Kidney (tissue), 13 donors: ENCODE measurements at regions not wholly inside any gene's neighbourhood (a gene's known extent, or its start where the extent isn't known, plus 50 kb on each side); places are given as distances from the start of the nearest gene placed in this dataset.

Source experiments
- DNase-seq, 5 donors: peaks; one replicate each; pipeline ENCODE4 v3.0.0-alpha.2; 2013 to 2020
- FAIRE-seq: peaks from 2 replicates; lab custom pipeline; 2012; peaks lifted over from hg19 to GRCh38; lab: Jason Lieb, UNC
- H3K27ac ChIP-seq, 2 donors: one replicate each; pipeline ENCODE4 v1.7.0; 2013; ENCODE audit warnings: low read depth in 2 of 2, low read length in 2 of 2, inconsistent platforms in 1 of 2
- H3K27me3 ChIP-seq: one replicate; pipeline ENCODE4 v1.7.1; 2013; ENCODE audit warnings: low read length, inconsistent platforms; ENCODE audit not compliant: control insufficient read depth, insufficient read depth
- H3K36me3 ChIP-seq, 3 donors: one replicate each; pipeline versions ENCODE4 v1.7.0 to v1.7.1; 2013; ENCODE audit warnings: low read length in 3 of 3, control low read depth in 1 of 3, inconsistent platforms in 1 of 3; ENCODE audit not compliant: insufficient read depth in 3 of 3, control insufficient read depth in 2 of 3
- H3K4me1 ChIP-seq, 3 donors: one replicate each; pipeline versions ENCODE4 v1.7.0 to v1.7.1; 2013; ENCODE audit warnings: low read length in 3 of 3, inconsistent platforms in 1 of 3, low read depth in 1 of 3; ENCODE audit not compliant: control insufficient read depth in 2 of 3, insufficient read depth in 2 of 3
- H3K4me3 ChIP-seq, 3 donors: one replicate each; pipeline versions ENCODE4 v1.7.0 to v1.8.1; 2013; ENCODE audit warnings: low read length in 3 of 3, control low read depth in 1 of 3, inconsistent platforms in 1 of 3
- H3K9ac ChIP-seq, 3 donors: one replicate each; pipeline versions ENCODE4 v1.7.0 to v1.7.1; 2013; ENCODE audit warnings: low read length in 3 of 3, control low read depth in 1 of 3, inconsistent platforms in 1 of 3
- H3K9me3 ChIP-seq, 3 donors: one replicate each; pipeline versions ENCODE4 v1.7.0 to v1.7.1; 2013; ENCODE audit warnings: low read length in 3 of 3, control low read depth in 1 of 3, inconsistent platforms in 1 of 3; ENCODE audit not compliant: control insufficient read depth in 2 of 3, insufficient read depth in 1 of 3
- intact Hi-C: fragments of 100-400 bp; cut with DNase I; formaldehyde crosslinking; loops from one replicate; pipeline ENCODE4 v1.11.1; 2022
- TF ChIP-seq, protein P1 (sequence below): IDR thresholded peaks from 3 replicates; pipeline ENCODE4 v1.5.1; 2012; ENCODE audit warnings: mild to moderate bottlenecking, moderate library complexity, borderline replicate concordance; ENCODE audit not compliant: insufficient read depth; ENCODE audit errors: extremely low read depth
- donor health status: control.
- donor health status: control.
- donor health status: control.
- donor health status: control.
- donor health status: control.
- donor health status: DM: yes; HTN: yes; CAD: no.
- donor health status: Normal renal cell carcinoma (clear cell type).

DNA sequence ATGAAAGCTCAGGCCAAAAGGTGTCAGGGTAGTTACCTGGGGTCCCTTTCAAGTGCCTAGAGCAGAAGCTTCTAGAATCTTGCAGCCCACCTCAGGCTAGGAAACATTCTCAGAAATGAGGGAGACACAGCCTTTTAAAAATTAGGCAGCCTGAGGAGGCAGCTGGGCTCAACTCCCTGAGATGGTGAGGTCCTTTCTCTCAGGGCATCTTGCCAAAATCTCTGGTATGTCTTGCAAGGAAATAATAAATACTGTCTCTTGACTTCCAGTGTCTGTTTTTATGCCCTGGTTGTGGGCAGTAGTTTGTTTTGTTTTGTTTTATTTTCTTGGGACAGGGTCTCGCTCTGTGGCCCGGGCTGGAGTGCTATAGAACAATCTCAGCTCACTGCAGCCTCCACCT, 100.9 kb upstream of the APC start:
- intact Hi-C loops: no loop called here
- TF ChIP-seq, protein P1, sequence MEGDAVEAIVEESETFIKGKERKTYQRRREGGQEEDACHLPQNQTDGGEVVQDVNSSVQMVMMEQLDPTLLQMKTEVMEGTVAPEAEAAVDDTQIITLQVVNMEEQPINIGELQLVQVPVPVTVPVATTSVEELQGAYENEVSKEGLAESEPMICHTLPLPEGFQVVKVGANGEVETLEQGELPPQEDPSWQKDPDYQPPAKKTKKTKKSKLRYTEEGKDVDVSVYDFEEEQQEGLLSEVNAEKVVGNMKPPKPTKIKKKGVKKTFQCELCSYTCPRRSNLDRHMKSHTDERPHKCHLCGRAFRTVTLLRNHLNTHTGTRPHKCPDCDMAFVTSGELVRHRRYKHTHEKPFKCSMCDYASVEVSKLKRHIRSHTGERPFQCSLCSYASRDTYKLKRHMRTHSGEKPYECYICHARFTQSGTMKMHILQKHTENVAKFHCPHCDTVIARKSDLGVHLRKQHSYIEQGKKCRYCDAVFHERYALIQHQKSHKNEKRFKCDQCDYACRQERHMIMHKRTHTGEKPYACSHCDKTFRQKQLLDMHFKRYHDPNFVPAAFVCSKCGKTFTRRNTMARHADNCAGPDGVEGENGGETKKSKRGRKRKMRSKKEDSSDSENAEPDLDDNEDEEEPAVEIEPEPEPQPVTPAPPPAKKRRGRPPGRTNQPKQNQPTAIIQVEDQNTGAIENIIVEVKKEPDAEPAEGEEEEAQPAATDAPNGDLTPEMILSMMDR: no peak
- Histone ChIP-seq H3K4me3 (no peak overlapping the region), H3K9me3 (no peaks in the 10 kb centered on the region), H3K9ac (no peak overlapping the region), H3K36me3 (no peaks in the 10 kb centered on the region), H3K27ac (peak overlapping the region; percentile 62 to 74), H3K4me1 (peaks cover 0 to 24% (median 16%) of the 10 kb centered on the region in 3 donors), H3K27me3 (no peaks in the 10 kb centered on the region)
- FAIRE-seq (no peak), DNase-seq (peak in 3 of 5 donors; percentile 22 to 33 (median 29))

- TF ChIP-seq, protein P1: no peak
- Histone ChIP-seq H3K27ac (no peak overlapping the region), H3K9ac (no peak overlapping the region), H3K36me3 (no peaks in the 10 kb centered on the region), H3K4me3 (no peak overlapping the region), H3K27me3 (no peaks in the 10 kb centered on the region), H3K9me3 (no peaks in the 10 kb centered on the region), H3K4me1 (peaks cover 0 to 24% (median 16%) of the 10 kb centered on the region in 3 donors)
- FAIRE-seq (no peak), DNase-seq (no peak)
- intact Hi-C loops: no loop called here
Measured at GRCh38 chr5:112637343-112637742, 100.3 kb upstream of the APC start.

GRCh38 chr5:112640546-112640945, 97.1 kb upstream of the APC start:
- Histone ChIP-seq H3K4me1 (peaks cover 0 to 14% (median 10%) of the 10 kb centered on the region in 3 donors), H3K9me3 (no peaks in the 10 kb centered on the region), H3K36me3 (no peaks in the 10 kb centered on the region), H3K27me3 (no peaks in the 10 kb centered on the region), H3K27ac (no peak overlapping the region), H3K9ac (no peak overlapping the region), H3K4me3 (no peak overlapping the region)
- intact Hi-C loops: no loop called here
- DNase-seq (no peak), FAIRE-seq (no peak)
- TF ChIP-seq, protein P1: no peak

GRCh38 chr5:112641515-112642110, 96.1 kb upstream of the APC start:
- FAIRE-seq: no peak
- Histone ChIP-seq H3K27me3 (no peaks in the 10 kb centered on the region), H3K36me3 (no peaks in the 10 kb centered on the region), H3K4me3 (no peak overlapping the region), H3K4me1 (peaks cover 0 to 4% (median 3%) of the 10 kb centered on the region in 3 donors), H3K9me3 (no peaks in the 10 kb centered on the region), H3K27ac (no peak overlapping the region), H3K9ac (no peak overlapping the region)
- no peak for DNase-seq
- intact Hi-C loops: no loop called here
- TF ChIP-seq, protein P1: no peak
